HEK293T (cell line): ENCODE measurements at regions not wholly inside any gene's neighbourhood (a gene's known extent, or its start where the extent isn't known, plus 50 kb on each side); places are given as distances from the start of the nearest gene placed in this dataset.

ENCODE experiments used
- ARNT ChIP-seq: fragments of 450-650 bp; IDR thresholded peaks from 2 replicates; pipeline ENCODE4 v1.6.1; 2017; ENCODE audit warnings: mild to moderate bottlenecking
- BHLHE40 ChIP-seq: fragments of 450-650 bp; IDR thresholded peaks from 2 replicates; pipeline ENCODE4 v1.6.1; 2016; ENCODE audit warnings: mild to moderate bottlenecking, moderate library complexity, borderline replicate concordance
- CTBP1 ChIP-seq: fragments of 450-650 bp; IDR thresholded peaks from 2 replicates; pipeline ENCODE4 v1.6.1; 2016; ENCODE audit warnings: borderline replicate concordance
- ELF4 ChIP-seq: fragments of 450-650 bp; IDR thresholded peaks from 2 replicates; pipeline ENCODE4 v1.6.1; 2017; ENCODE audit warnings: antibody characterized with exemption
- FOXK2 ChIP-seq: fragments of 450-650 bp; IDR thresholded peaks from 2 replicates; pipeline ENCODE4 v1.6.1; 2016; ENCODE audit warnings: mild to moderate bottlenecking
- FOXM1 ChIP-seq: fragments of 450-650 bp; IDR thresholded peaks from 2 replicates; pipeline ENCODE4 v1.6.1; 2017; ENCODE audit warnings: mild to moderate bottlenecking, borderline replicate concordance
- L3MBTL2 ChIP-seq: fragments of 450-650 bp; conservative IDR thresholded peaks from 2 replicates; pipeline ENCODE4 v1.6.1; 2016; ENCODE audit warnings: mild to moderate bottlenecking
- LEF1 ChIP-seq: fragments of 450-650 bp; IDR thresholded peaks from 2 replicates; pipeline ENCODE4 v1.6.1; 2017; ENCODE audit warnings: mild to moderate bottlenecking, borderline replicate concordance
- SP1 ChIP-seq: fragments of 450-650 bp; IDR thresholded peaks from 2 replicates; pipeline ENCODE4 v1.6.1; 2017
- SUZ12 ChIP-seq: fragments of 450-650 bp; IDR thresholded peaks from 2 replicates; pipeline ENCODE4 v1.6.1; 2016; ENCODE audit warnings: mild to moderate bottlenecking
- TARDBP ChIP-seq: fragments of 450-650 bp; IDR thresholded peaks from 2 replicates; pipeline ENCODE4 v1.6.1; 2016
- TF ChIP-seq, protein P1 (sequence below): fragments of 450-650 bp; IDR thresholded peaks from 2 replicates; pipeline ENCODE4 v1.6.1; 2016

DNA sequence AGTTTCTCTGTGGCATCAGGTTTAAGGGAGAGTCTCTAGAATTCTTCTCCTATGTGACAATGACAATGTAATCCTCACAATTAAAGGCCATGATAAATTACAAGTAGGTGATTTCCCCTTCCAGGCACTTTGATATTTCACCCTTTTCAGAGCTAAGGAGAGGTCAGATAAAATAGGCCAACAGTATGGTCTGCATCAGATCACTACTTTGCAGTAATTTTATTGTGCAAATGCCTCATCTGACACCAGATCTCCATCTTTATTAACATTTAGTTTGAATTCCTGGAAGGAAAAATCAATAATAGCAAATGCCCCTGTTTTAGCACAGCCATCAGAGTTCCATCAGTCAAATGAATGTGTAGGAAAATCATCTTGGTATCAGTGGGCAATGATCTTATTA lies 72.8 kb upstream of the RAB27B start:
- TF ChIP-seq, protein P1, sequence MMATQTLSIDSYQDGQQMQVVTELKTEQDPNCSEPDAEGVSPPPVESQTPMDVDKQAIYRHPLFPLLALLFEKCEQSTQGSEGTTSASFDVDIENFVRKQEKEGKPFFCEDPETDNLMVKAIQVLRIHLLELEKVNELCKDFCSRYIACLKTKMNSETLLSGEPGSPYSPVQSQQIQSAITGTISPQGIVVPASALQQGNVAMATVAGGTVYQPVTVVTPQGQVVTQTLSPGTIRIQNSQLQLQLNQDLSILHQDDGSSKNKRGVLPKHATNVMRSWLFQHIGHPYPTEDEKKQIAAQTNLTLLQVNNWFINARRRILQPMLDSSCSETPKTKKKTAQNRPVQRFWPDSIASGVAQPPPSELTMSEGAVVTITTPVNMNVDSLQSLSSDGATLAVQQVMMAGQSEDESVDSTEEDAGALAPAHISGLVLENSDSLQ, result no peak
- TF ChIP-seq TARDBP, result no peak
- TF ChIP-seq FOXK2, result no peak
- TF ChIP-seq BHLHE40, result no peak
- TF ChIP-seq FOXM1, result no peak
- no peak for TF ChIP-seq L3MBTL2
- no peak for TF ChIP-seq ELF4
- no peak for TF ChIP-seq LEF1
- no peak for TF ChIP-seq SUZ12
- no peak for TF ChIP-seq CTBP1
- TF ChIP-seq ARNT, result no peak
- TF ChIP-seq SP1, result no peak
